T-helper 1 cell treated with Interleukin-12 subunit alpha and Interleukin-12 subunit beta and Interleukin-4 antibody, amounts not matched to agents 30 μg/mL and 1 μg/mL, for 36 hours (primary cell): ENCODE measurements at regions not wholly inside any gene's neighbourhood (a gene's known extent, or its start where the extent isn't known, plus 50 kb on each side); places are given as distances from the start of the nearest gene placed in this dataset.
"Not testable (repeated sequence)": the region's sequence is repeated elsewhere in the genome, so short reads cannot be mapped to it uniquely, and the experiment has no call there.

ENCODE experiments used
- H3K27ac Mint-ChIP-seq: one replicate; pipeline ENCODE4 v1.8.0; 2021; ENCODE audit warnings: mild to moderate bottlenecking, mixed read lengths
- H3K27me3 Mint-ChIP-seq: one replicate; pipeline ENCODE4 v1.8.0; 2021; ENCODE audit warnings: low read depth, mixed read lengths
- H3K36me3 Mint-ChIP-seq: one replicate; pipeline ENCODE4 v1.8.0; 2021; ENCODE audit warnings: low read depth, mixed read lengths
- H3K4me1 Mint-ChIP-seq: one replicate; pipeline ENCODE4 v1.8.0; 2021; ENCODE audit warnings: low read depth, mixed read lengths
- H3K4me3 Mint-ChIP-seq: one replicate; pipeline ENCODE4 v1.8.0; 2021; ENCODE audit warnings: mild to moderate bottlenecking, moderate library complexity, mixed read lengths
- H3K9me3 Mint-ChIP-seq: one replicate; pipeline ENCODE4 v1.8.0; 2021; ENCODE audit warnings: mixed read lengths

- Mint-ChIP-seq H3K4me1 (peaks cover 12% of the 10 kb centered on the region), H3K9me3 (no peaks in the 10 kb centered on the region), H3K27me3 (no peaks in the 10 kb centered on the region), H3K36me3 (peaks cover 6% of the 10 kb centered on the region), H3K4me3 (no peak overlapping the region), H3K27ac (no peak overlapping the region)
Observed at GRCh38 chr6:27119329-27119728, 128.2 kb upstream of the PRSS16 start.

GRCh38 chr6:27119761-27120160 is 127.7 kb upstream of the PRSS16 start:
- Mint-ChIP-seq H3K27me3 (no peaks in the 10 kb centered on the region), H3K9me3 (no peaks in the 10 kb centered on the region), H3K27ac (no peak overlapping the region), H3K4me1 (peaks cover 12% of the 10 kb centered on the region), H3K36me3 (peaks cover 7% of the 10 kb centered on the region), H3K4me3 (no peak overlapping the region)

GRCh38 chr6:27121640-27122039 is 125.9 kb upstream of the PRSS16 start:
- H3K9me3 Mint-ChIP-seq: no peaks in the 10 kb centered on the region
- no peak overlapping the region for H3K27ac Mint-ChIP-seq
- peaks cover 17% of the 10 kb centered on the region for H3K4me1 Mint-ChIP-seq
- peaks cover 10% of the 10 kb centered on the region for H3K36me3 Mint-ChIP-seq
- no peaks in the 10 kb centered on the region for H3K27me3 Mint-ChIP-seq
- H3K4me3 Mint-ChIP-seq: no peak overlapping the region

GRCh38 chr6:27124252-27124657 is 123.2 kb upstream of the PRSS16 start:
- Mint-ChIP-seq H3K4me1 (peaks cover 40% of the 10 kb centered on the region), H3K9me3 (no peaks in the 10 kb centered on the region), H3K4me3 (no peak overlapping the region), H3K36me3 (peaks cover 10% of the 10 kb centered on the region), H3K27ac (no peak overlapping the region), H3K27me3 (no peaks in the 10 kb centered on the region)

- Mint-ChIP-seq H3K4me1 (peaks cover 43% of the 10 kb centered on the region), H3K4me3 (peak overlapping the region; percentile 86), H3K36me3 (peaks cover 10% of the 10 kb centered on the region), H3K27ac (peak overlapping the region; percentile 91), H3K9me3 (no peaks in the 10 kb centered on the region), H3K27me3 (no peaks in the 10 kb centered on the region)
Observed at GRCh38 chr6:27126046-27126814, 121.3 kb upstream of the PRSS16 start.

GRCh38 chr6:27126815-27127537 is 120.5 kb upstream of the PRSS16 start:
- Mint-ChIP-seq H3K27me3 (no peaks in the 10 kb centered on the region), H3K4me3 (peak overlapping the region; percentile 86), H3K27ac (peak overlapping the region; percentile 91), H3K4me1 (peaks cover 42% of the 10 kb centered on the region), H3K9me3 (no peaks in the 10 kb centered on the region), H3K36me3 (peaks cover 10% of the 10 kb centered on the region)

- H3K36me3 Mint-ChIP-seq, H3K27me3 Mint-ChIP-seq, H3K9me3 Mint-ChIP-seq: not testable (repeated sequence)
- peak overlapping the region; percentile 91 for H3K27ac Mint-ChIP-seq
- H3K4me1 Mint-ChIP-seq: peaks cover 42% of the 10 kb centered on the region
- peak overlapping the region; percentile 86 for H3K4me3 Mint-ChIP-seq
Observed at GRCh38 chr6:27127874-27128273, 119.6 kb upstream of the PRSS16 start.

GRCh38 chr6:27128311-27129094 is 119.0 kb upstream of the PRSS16 start:
- Mint-ChIP-seq H3K4me1 (peaks cover 42% of the 10 kb centered on the region), H3K27ac (peak overlapping the region; percentile 29), H3K9me3 (no peaks in the 10 kb centered on the region), H3K36me3 (peaks cover 6% of the 10 kb centered on the region), H3K27me3 (no peaks in the 10 kb centered on the region), H3K4me3 (no peak overlapping the region)

- Mint-ChIP-seq H3K27me3 (no peaks in the 10 kb centered on the region), H3K4me1 (peaks cover 47% of the 10 kb centered on the region), H3K36me3 (peaks cover 4% of the 10 kb centered on the region), H3K27ac (peak overlapping the region; percentile 36), H3K9me3 (no peaks in the 10 kb centered on the region), H3K4me3 (peak overlapping the region; percentile 13)
Observed at GRCh38 chr6:27129095-27129815, 118.2 kb upstream of the PRSS16 start.

GRCh38 chr6:27129917-27130316 is 117.6 kb upstream of the PRSS16 start:
- Mint-ChIP-seq H3K27me3 (no peaks in the 10 kb centered on the region), H3K9me3 (no peaks in the 10 kb centered on the region), H3K36me3 (peaks cover 3% of the 10 kb centered on the region), H3K27ac (no peak overlapping the region), H3K4me1 (peaks cover 47% of the 10 kb centered on the region), H3K4me3 (no peak overlapping the region)

GRCh38 chr6:27130668-27131428 is 116.7 kb upstream of the PRSS16 start:
- H3K27ac Mint-ChIP-seq: no peak overlapping the region

GRCh38 chr6:27132282-27132531 is 115.3 kb upstream of the PRSS16 start:
- H3K27me3 Mint-ChIP-seq, H3K36me3 Mint-ChIP-seq, H3K27ac Mint-ChIP-seq, H3K9me3 Mint-ChIP-seq, H3K4me3 Mint-ChIP-seq: not testable (repeated sequence)
- H3K4me1 Mint-ChIP-seq: peaks cover 49% of the 10 kb centered on the region

More at GRCh38 chr6:27130668-27131428, 116.7 kb upstream of the PRSS16 start:
- no peaks in the 10 kb centered on the region for H3K36me3 Mint-ChIP-seq
- H3K4me3 Mint-ChIP-seq: no peak overlapping the region
- no peaks in the 10 kb centered on the region for H3K9me3 Mint-ChIP-seq
- H3K27me3 Mint-ChIP-seq: no peaks in the 10 kb centered on the region
- H3K4me1 Mint-ChIP-seq: peaks cover 50% of the 10 kb centered on the region

- no peak overlapping the region for H3K4me3 Mint-ChIP-seq
- H3K27me3 Mint-ChIP-seq: no peaks in the 10 kb centered on the region
- H3K9me3 Mint-ChIP-seq: no peaks in the 10 kb centered on the region
- no peak overlapping the region for H3K27ac Mint-ChIP-seq
- no peaks in the 10 kb centered on the region for H3K36me3 Mint-ChIP-seq
- H3K4me1 Mint-ChIP-seq: peaks cover 48% of the 10 kb centered on the region
Observed at GRCh38 chr6:27132532-27133280, 114.8 kb upstream of the PRSS16 start.
